NCI-H82 treated with DMSO at 0.1 percent for 48 hours (cell line): ENCODE measurements at regions not wholly inside any gene's neighbourhood (a gene's known extent, or its start where the extent isn't known, plus 50 kb on each side); places are given as distances from the start of the nearest gene placed in this dataset.

Experiments
- DNase-seq: peaks from one replicate; lab custom pipeline; 2025; ENCODE audit not compliant: unreplicated experiment; lab: John Stamatoyannopoulos, UW

DNA sequence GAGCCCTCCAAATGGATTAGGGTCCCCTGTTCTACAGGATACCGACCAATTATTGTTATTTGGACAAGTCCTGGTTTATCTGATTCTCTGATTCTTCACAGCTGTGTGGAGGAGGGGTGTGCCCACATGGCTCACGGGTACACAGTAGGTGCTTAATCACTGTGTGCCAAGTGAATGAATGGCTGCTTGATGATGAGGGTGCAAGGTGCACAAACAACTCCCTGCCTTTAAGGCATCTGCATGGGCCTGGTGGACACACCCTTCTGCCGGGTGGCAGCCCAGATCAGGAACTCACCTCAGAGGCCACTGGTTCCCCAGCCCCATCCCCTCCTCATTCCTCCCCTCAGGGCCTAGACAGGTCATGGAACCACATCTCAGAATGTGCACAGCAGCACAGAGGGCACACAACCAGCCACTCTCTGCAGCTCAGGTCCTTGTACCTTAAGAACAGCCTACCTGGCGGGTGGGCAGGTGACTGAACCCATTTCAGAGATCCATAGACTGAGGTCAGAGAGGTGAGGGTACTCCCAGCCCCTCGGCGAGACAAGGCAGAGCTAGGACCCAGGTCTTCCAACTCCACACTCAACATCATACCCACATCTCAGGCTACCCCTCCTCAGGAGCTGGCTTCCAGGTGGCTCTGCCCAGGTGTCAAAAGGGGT is 50.3 kb downstream of the SHANK2 start:
- no peak for DNase-seq

DNA sequence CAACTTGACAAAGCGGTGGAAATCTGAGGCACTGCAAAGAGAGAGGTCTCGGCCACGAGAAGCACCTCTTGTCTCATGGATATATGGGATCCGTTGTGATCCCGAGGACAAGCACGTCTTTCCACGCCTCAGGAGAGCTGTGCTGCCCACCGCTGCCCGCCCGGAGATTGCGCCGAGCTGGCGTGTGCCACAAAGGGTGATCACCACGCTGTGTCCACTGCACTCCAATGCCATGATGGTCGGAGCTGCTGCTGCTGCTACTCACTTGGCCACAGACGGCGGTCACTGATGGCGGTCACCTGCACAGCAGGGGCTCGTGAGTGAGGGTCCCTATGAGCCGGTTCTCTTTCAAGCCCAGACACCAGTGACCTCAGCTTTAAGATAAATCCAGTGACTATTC is 51.1 kb downstream of the SHANK2 start:
- DNase-seq = no peak

DNA sequence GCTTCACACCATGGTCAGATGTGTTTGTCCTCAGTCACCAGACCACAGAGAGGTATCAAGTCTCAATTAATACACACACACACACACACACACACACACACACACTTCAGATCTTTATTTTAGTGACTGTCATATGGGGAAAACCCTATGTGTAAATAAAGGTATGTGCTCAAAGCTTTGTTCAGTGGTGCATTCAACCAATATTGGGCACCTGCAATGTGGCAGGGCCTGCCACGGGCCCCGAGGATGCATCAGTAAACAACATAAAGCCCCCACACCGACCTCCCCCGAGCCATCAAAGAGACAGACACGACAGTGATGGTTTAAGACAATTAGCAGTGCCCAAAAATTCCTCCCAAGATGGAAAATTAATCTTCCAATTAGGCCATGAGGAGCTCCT is 51.6 kb downstream of the SHANK2 start:
- DNase-seq = no peak

DNA sequence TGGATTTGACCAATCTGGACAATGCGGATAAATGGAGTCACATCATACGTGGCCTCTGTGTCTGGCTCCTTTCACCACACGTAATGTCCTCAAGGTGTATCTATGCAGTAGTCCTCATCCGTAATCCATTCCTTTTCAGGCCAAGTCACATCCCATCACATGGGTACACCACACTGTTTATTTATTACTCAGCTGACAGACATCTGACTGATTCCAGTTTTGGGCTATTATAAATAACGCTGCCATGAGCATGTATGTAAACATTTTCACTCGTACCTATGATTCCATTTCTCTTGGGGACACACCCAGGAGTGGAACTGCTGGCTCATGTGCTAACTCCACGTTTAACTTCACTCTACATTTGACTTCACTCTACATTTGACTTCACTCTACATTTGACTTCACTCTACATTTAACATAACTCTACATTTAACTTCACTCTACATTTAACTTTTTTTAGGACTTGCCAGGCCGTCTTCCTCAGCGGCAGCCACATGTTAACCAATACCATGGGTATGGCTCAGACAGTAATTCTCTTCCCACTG is 52.1 kb downstream of the SHANK2 start:
- DNase-seq = no peak

DNA sequence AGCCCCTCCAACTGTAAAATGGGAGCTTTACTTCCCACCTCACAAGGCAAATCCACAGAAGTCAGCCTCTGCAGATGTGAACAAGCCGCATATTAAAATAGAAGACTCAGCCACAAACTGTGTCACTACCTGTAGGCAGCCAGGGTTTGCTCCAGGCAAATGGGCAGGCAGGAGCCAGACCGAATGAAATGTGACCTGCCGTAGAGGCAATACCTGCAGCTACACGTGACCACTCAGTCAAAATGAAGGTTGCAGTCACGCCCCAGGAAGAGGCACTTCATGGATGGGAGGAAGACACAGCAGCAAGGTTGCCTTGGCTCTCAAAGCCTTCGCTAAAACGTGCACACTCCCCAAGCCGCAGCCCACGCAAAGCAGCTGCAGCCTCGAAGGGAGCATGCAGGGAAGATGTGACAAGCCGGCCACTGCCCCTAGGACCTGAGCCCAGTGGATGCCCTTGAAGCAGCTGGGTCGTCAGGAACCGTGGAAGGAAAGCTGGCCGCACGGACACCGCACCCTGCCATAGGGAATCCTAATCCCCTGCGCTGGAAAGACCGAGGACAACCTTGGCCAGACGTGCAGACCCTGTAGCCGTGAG is 53.1 kb downstream of the SHANK2 start:
- no peak for DNase-seq

DNA sequence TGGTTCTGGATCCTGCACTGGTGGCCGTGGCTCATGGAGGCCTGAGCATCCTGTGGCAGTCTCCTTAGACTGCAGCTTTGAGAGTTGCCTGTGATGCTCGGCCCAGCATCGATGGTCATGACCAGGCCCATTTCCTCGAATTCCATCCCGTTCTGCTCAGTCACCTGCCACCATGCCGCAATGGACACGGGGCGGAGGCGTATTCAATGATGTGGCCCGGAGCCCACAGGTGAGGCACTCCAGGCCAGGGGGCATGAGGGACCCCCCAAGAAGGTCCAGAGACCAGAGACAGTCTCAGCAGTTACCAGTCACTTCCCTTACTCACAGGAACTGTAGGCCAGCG is 53.6 kb downstream of the SHANK2 start:
- DNase-seq = no peak

DNA sequence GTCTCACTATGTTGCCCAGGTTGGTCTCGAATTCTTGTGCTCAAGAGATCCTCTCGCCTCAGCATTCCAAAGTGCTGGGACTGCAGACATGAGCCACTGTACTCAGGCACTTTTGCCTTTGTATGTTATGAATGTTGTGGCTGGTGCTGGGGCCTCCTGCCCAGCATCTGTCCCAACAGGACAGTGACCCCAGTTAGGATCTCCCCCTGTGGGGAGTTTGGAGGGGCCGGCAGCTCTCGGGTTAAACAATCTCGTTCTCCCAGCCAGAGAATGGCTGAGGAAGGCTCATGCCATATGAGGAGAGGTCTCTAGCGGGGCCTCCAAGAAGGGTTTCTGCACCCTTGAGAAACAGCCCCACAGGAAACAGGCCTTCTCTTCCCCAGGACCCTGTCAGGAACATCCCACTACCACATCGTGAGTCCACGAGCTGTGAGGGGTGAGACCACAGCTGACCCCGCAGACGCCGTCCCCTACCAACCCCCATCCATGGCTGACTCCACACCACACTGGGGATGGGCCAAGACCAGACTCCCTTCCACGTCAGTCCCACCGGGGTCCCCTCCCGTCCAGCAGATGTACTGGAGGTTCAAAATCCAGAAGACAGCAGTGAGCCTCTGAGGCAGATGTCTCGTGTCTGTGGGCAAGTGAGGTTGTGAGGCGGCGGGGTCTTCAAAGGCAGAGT is 54.1 kb downstream of the SHANK2 start:
- no peak for DNase-seq

DNA sequence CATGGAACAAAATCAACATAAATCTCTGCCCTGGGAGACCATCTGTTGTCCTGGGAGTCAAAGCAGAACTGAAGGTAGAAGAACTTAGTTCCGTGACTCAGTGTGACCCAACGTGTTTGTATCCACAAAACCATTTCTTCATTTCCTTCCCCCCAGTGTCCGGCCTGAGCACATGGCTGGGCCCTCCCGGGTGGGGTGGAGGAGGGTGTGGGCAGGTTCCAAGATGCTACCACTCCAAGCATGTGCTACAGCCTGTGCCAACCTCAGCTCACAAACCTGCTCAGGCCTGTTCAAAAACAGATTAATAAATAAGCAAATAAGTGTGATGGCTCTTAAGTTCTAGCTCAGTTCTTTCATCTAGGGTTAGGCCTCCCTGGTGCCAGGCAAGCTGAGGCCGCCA is 55.3 kb downstream of the SHANK2 start:
- DNase-seq = no peak

DNA sequence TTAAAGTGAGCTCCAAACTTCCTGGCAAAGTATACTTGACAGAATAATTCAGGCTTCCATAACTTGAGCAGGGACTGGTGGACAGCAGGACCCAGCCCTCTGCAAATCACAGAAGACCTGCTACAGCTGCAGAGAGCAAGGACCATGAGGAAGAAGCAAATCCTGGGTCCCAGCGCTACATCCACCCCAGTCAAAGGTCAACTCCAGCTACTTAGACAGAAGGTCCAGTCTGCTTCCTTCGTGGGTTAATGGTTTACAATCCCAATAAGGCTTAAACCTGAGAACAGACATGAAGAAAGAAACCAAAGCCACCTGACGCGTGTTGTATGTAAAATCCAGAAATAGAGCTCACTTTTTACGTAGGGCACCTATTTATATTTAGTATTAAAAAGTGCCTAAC is 57.7 kb downstream of the SHANK2 start:
- DNase-seq = no peak

DNA sequence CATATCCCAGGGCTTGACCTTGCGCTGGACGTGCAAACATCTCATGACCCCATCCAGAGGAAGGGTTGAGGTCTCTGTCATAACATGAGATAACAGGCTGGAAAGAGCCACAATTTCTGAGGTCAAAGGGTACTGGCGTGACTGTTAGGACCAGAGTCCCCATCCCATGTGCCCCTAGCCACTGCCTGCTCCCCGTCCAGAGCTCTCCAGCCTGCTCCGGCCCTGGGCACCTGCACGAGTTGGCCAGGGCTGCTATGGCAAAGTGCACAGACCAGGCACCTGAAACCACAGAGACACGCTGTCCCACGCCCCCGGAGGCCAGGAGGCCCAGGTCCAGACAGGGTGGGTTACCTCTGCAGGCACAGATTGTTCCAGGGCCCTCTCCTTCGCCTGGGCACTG is 58.9 kb downstream of the SHANK2 start:
- DNase-seq = no peak

DNA sequence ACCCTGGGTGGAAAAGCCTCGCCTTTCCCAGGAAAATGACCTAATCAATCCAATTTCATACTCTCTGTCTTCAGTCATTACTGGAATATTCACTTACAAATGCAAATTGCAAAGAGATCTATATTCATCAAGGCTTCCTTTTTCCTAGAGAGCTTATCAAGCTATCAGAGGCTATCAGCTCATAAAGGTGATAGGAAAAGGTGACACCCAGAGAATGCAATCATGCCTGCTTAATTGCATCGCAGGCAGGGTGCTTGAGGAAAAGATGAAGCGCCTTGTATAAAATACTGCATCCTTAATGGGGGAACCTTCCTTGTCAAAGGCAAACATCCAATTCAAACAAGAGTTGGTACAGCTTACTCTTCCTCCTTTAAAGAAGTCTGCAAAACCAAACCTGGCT is 59.7 kb downstream of the SHANK2 start:
- DNase-seq = no peak

DNA sequence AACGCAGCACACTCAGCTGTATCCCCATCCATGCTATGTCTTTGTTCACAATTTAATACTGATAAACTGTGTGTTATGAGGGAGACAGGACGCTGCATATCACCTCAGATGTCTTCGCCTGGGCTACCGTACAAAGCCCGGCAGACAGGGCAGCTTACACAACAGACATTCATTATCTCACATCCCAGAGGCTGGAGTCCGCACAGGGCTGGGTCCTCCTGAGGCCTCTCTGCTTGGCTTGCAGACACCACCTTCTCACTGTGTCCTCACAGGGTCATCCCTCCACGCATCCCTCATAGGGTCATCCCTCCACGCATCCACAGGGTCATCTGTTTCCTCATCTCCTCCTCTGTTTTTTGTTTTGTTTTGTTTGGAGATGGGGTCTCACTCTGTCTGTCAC is 61.2 kb downstream of the SHANK2 start:
- no peak for DNase-seq

DNA sequence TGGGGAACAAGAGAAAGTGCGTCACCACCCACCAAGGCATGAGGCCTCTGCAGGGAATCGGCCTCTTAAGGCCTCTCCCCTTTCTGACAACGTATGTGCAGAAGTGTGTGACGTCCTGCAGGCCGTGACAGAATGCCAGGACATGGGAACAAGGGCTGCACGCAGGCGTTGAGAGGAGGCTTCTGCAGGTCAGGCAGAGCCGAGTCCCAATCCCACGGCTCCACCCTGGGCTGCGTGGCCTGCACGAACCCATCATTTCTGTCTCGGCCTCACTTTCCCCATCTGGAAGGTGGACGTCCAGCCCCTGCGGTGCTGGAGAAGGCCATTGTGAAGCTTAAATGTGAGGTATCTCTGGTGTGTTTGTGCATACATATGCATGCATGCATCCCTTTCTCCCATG is 61.8 kb downstream of the SHANK2 start:
- no peak for DNase-seq

DNA sequence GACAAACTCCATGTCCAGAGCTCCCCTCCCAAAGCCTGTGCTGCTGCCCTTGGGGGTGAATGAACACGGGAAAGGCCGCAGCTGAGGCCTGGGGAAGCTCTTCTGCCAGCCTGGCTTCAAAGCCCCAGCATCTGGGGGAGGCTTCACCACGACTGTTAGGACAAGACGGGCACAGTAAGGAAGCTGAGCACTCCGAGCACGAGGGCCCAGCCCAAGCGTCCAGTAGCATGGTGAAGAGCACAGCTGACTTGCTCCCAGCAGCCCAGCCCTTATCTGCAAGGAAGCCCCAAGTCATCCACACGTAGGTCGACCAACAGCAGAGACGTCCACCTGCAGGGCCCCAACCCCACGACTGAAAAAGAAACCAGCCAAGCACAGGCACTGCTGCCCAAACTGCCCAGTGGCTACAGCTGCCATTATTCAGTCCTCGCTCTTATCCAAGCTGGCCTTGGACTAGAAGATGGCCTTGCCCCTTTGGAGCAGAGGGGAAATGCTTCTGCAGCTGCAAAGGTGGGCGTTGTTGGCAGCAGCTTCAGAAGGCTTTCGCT is 62.5 kb downstream of the SHANK2 start:
- DNase-seq = no peak

DNA sequence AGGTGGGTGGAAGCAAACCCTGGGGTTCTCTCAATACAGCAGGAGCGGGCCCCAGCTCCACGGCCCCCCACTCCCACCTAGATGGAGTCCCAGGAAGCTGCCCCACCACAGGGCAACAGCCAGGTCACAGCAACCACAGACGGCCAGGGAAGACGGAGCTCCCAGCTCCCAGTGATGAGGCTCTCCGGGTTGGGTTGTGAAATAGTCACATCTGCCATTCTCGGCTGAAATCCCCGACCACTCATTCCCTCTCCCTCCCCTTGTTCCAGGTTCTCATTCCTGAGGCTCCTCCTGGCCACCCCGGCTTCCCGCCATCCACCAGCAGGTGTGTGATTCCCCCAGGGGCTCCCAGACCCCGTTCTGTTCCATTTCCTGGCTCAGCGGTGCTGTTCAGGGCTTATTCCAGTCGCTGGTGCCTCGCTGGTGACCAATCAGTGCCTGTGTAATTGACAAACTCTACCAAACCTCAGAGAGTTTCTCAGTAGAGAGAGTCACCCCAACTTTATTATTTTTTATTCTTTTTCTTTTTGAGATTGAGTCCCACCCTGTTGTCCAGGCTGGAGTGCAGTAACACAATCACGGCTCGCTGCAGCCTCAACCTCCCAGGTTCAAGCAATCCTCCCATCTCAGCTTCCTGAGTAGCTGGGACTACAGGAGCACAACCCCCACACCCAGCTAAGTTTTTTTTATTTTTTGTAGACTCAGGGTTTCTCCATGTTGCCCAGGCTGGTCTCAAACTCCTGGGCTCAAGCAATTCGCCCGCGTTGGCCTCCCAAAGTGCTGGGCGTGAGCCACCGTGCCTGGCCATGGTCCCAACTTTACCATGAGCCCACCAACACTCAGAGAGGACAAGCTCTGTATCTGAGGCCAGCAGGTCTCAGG is 63.2 kb downstream of the SHANK2 start:
- DNase-seq = no peak

DNA sequence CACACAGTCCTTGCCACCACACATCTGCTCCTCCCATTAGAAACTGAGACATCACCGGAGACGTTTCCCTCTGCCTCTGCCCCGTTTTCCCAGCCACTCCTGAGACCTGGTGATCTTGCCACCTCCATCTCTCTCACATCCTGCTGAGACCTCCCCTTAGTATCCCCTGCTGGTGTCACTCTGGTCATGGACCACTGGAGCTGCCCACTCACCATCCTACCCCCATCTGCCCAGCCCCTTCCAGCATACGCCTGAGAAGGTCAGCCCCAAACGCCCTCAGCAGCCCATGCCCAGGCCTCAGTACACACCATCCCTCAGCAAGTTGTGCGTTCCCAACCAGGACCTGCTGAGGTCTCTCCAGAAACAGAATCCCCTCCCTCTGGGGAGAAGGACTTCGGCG is 64.3 kb downstream of the SHANK2 start:
- DNase-seq = no peak

DNA sequence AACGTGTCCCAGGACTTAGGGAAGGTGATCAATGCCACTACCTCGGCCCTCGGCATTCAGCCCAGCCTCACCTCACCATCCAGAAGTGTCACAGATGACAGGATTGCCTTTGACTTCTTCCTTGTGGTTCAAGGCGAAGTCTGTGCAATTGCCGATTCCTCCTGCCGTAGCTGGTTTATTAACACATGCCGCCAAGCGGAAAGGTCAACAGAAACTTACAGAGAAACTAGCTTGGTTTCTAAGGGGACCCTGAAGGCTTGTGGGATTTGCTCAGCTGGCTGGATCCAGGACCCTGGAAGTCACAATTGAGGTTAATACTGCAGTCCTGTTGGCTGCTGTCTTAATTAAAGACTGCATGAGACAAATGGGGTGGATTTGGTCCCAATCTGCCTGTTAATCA is 65.6 kb downstream of the SHANK2 start:
- DNase-seq = no peak

DNA sequence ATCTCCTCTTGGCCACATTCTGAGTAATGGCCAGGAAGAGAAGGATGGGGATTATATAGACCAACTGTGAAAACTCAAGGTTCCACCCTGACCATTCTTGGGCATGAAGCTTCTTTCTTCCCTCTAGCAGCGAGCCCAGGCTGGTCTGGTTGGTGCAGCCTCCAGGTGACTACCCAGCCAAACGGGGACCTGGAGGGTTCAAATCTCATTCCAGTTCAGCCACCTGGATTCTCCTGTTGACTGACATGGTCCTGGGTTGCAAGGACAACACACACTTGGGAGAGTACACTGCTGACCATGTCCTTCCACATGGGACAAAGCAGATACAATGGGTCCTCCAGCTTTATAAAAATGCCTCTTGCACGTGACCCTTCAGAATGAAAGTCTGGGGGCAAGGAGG is 67.0 kb downstream of the SHANK2 start:
- DNase-seq = no peak

DNA sequence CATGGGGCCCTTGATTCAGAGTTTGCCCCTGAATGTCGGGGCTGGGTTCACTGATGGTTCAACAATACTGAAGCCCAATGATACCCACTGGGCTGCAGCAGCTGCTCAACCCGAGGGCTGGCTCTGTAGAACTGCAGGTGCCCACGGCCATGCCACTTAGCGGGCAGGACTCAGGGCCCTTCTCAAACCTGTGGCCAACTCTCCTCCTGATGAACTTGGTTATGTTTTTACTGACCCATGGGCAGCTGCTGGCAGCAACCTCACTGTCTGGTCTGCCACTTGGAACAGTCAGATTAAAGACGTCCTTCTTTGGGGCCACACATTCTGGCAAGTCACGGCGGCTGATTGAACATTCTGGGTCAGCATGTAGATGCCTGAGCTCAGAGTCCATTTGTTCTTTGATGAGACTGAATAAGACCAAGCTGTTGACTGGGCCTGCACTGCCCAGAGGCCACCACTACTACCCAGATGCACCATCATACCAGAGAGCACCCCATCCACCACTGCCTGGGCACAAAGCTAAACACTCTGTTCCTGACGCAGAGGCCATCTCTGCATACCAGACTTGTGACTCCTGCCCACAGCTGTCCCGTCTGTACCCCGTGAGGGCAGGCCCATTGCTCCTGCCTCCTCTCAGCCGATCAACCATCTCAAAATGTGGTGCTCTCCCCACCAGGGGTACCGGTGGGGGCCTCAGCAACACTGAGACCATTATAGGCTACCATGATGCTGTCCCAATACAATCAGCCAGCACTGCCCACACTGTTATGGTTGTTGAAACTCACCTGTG is 67.8 kb downstream of the SHANK2 start:
- no peak for DNase-seq

DNA sequence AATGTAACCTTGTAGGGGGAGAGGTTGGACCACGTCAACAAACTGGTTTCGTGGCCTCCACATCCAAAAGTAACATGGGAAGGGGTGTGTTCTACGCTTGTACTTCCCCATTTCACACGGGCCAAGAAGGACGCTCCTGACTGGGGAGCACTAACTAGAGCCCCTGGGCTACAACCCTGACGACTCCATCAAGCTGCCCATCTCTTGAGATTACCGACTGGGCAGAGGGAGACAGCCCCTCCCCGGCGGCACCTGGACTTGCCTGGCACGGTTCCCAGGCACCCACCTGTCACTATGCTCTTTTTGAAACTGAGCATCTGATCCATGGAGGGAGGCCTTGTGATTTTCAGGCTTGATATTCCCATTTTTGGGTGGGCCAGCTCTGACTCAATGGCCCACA is 68.5 kb downstream of the SHANK2 start:
- DNase-seq = no peak
